Upper lobe of left lung (tissue), 6 donors: ENCODE measurements at regions not wholly inside any gene's neighbourhood (a gene's known extent, or its start where the extent isn't known, plus 50 kb on each side); places are given as distances from the start of the nearest gene placed in this dataset.

Experiments used
- ATAC-seq, 2 donors: fragments of 200-7000 bp; cut with Tn5 transposase; one replicate each; pipeline ENCODE4 v1.9.1; 2022; ENCODE audit warnings: mild to moderate bottlenecking in 2 of 2, moderate library complexity in 2 of 2; ENCODE audit not compliant: low FRiP score in 2 of 2
- DNase-seq, 2 donors: peaks; one replicate each; pipeline ENCODE4 v3.0.0-alpha.2; 2019 to 2020
- H3K27ac ChIP-seq, 4 donors: fragments of 200-600 bp; sonication (generic); one replicate each; pipeline ENCODE4 v1.5.1; 2016 to 2019
- H3K27me3 ChIP-seq, 4 donors: fragments of 200-600 bp; sonication (generic); one replicate each; pipeline ENCODE4 v1.5.1; 2017 to 2019
- H3K36me3 ChIP-seq, 4 donors: fragments of 200-600 bp; sonication (generic); one replicate each; pipeline ENCODE4 v1.5.1; 2016 to 2019
- H3K4me1 ChIP-seq, 4 donors: fragments of 200-600 bp; sonication (generic); one replicate each; pipeline ENCODE4 v1.5.1; 2018 to 2019
- H3K4me3 ChIP-seq, 4 donors: fragments of 200-600 bp; sonication (generic); one replicate each; pipeline ENCODE4 v1.5.1; 2017 to 2019; ENCODE audit warnings: mild to moderate bottlenecking in 2 of 4, moderate library complexity in 1 of 4
- H3K9me3 ChIP-seq, 4 donors: fragments of 200-600 bp; sonication (generic); one replicate each; pipeline ENCODE4 v1.5.1; 2018 to 2019
- CTCF ChIP-seq, 6 experiments: fragments of 450-650 bp in 4 of 6; fragments of 200-600 bp in 2 of 6; sonication (generic) in 2 of 6; IDR thresholded peaks; one replicate each; pipeline ENCODE4 v1.5.1; 2016 to 2019; ENCODE audit warnings: antibody characterized with exemption in 6 of 6
- EP300 ChIP-seq, 4 donors: sonication (generic); formaldehyde crosslinking; IDR thresholded peaks; one replicate each; pipeline ENCODE4 v1.5.1; 2017; ENCODE audit warnings: antibody characterized with exemption in 4 of 4, control low read depth in 2 of 4
- POLR2A ChIP-seq, 4 donors: fragments of 450-650 bp; IDR thresholded peaks; one replicate each; pipeline ENCODE4 v1.5.1; 2016 to 2017; ENCODE audit warnings: antibody characterized with exemption in 4 of 4, mild to moderate bottlenecking in 2 of 4
- POLR2AphosphoS5 ChIP-seq, 2 donors: sonication (generic); formaldehyde crosslinking; IDR thresholded peaks; one replicate each; pipeline ENCODE4 v1.5.1; 2017; ENCODE audit warnings: antibody characterized with exemption in 2 of 2
- WGBS, 2 donors: methylation state at CpG; one replicate each; pipeline ENCODE4 v1.1.5; 2017 to 2018; 5-methylcytosine and 5-hydroxymethylcytosine counted together
- donor health status: DM: no; HTN: no; CAD: no; lungs with moderate emphysema.
- donor health status: DM: no; HTN: yes; CAD: no; lungs with severe emphysema.

- no peak for ATAC-seq
- Histone ChIP-seq H3K9me3 (no peaks in the 10 kb centered on the region), H3K4me1 (no peaks in the 10 kb centered on the region), H3K4me3 (no peak overlapping the region), H3K36me3 (no peaks in the 10 kb centered on the region), H3K27me3 (no peaks in the 10 kb centered on the region), H3K27ac (no peak overlapping the region)
- 39 to 56% methylated on average over 1 of the region's 1 CpG for WGBS, 2 donors
- TF ChIP-seq CTCF (IDR thresholded peaks at IDR 0.05) (no peak), POLR2A (IDR thresholded peaks at IDR 0.05) (no peak), POLR2AphosphoS5 (IDR thresholded peaks at IDR 0.05) (no peak), EP300 (IDR thresholded peaks at IDR 0.05) (no peak)
- DNase-seq = no peak
Measured at GRCh38 chr16:51753467-51754127, 602.5 kb upstream of the SALL1 start.

GRCh38 chr16:51752438-51752995 is 601.4 kb upstream of the SALL1 start:
- no peaks in the 10 kb centered on the region for H3K27me3 ChIP-seq
- ATAC-seq (no peak), DNase-seq (no peak)
- H3K4me3 ChIP-seq = no peak overlapping the region
- no peaks in the 10 kb centered on the region for H3K4me1 ChIP-seq
- TF ChIP-seq POLR2AphosphoS5 (IDR thresholded peaks at IDR 0.05) = no peak
- TF ChIP-seq CTCF (IDR thresholded peaks at IDR 0.05) = no peak
- no peak for TF ChIP-seq EP300 (IDR thresholded peaks at IDR 0.05)
- TF ChIP-seq POLR2A (IDR thresholded peaks at IDR 0.05) = no peak
- WGBS, 2 donors = 85 to 91% methylated on average over 3 of the region's 3 CpGs
- no peak overlapping the region for H3K27ac ChIP-seq
- no peaks in the 10 kb centered on the region for H3K9me3 ChIP-seq
- no peaks in the 10 kb centered on the region for H3K36me3 ChIP-seq

GRCh38 chr16:51747329-51747728 is 596.3 kb upstream of the SALL1 start:
- Histone ChIP-seq H3K36me3 (no peaks in the 10 kb centered on the region), H3K4me3 (no peak overlapping the region), H3K27me3 (no peaks in the 10 kb centered on the region), H3K27ac (no peak overlapping the region), H3K4me1 (no peaks in the 10 kb centered on the region), H3K9me3 (no peaks in the 10 kb centered on the region)
- ATAC-seq (no peak), DNase-seq (no peak)
- 70 to 81% methylated on average over 4 of the region's 4 CpGs for WGBS, 2 donors
- TF ChIP-seq POLR2AphosphoS5 (IDR thresholded peaks at IDR 0.05) (no peak), EP300 (IDR thresholded peaks at IDR 0.05) (no peak), CTCF (IDR thresholded peaks at IDR 0.05) (no peak), POLR2A (IDR thresholded peaks at IDR 0.05) (no peak)

GRCh38 chr16:51734220-51734619 is 583.1 kb upstream of the SALL1 start:
- no peak overlapping the region for H3K27ac ChIP-seq
- no peaks in the 10 kb centered on the region for H3K4me1 ChIP-seq
- no peaks in the 10 kb centered on the region for H3K9me3 ChIP-seq
- TF ChIP-seq POLR2AphosphoS5 (IDR thresholded peaks at IDR 0.05) = no peak
- TF ChIP-seq POLR2A (IDR thresholded peaks at IDR 0.05) = no peak
- TF ChIP-seq CTCF (IDR thresholded peaks at IDR 0.05) = no peak
- TF ChIP-seq EP300 (IDR thresholded peaks at IDR 0.05) = no peak
- ATAC-seq = no peak
- no peaks in the 10 kb centered on the region for H3K27me3 ChIP-seq
- no peak overlapping the region for H3K4me3 ChIP-seq
- 50 to 64% methylated on average over 1 of the region's 1 CpG for WGBS, 2 donors
- no peak for DNase-seq
- no peaks in the 10 kb centered on the region for H3K36me3 ChIP-seq

DNA sequence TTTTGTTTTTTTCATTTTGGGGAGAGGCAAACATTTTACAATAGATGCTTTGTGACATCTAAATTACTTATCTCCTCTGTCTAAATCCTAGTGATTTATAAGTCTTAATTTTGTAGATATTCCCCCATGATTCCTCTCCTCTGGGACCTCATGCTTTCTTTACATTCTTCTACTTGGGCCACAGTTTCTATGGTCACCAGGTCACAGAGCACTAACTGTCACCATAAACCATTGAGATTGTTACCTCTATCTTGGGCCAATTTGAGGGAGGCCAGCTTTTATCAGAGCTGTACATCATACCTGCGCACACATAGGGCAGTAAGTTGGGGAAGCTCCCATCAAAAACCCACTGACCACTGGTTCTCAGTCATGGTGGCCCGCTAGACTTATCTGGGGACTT is 582.1 kb upstream of the SALL1 start:
- H3K4me1 ChIP-seq = no peaks in the 10 kb centered on the region
- no peak for TF ChIP-seq EP300 (IDR thresholded peaks at IDR 0.05)
- no peak for TF ChIP-seq POLR2A (IDR thresholded peaks at IDR 0.05)
- no peak for TF ChIP-seq POLR2AphosphoS5 (IDR thresholded peaks at IDR 0.05)
- TF ChIP-seq CTCF (IDR thresholded peaks at IDR 0.05) = no peak
- no peaks in the 10 kb centered on the region for H3K36me3 ChIP-seq
- no peak overlapping the region for H3K27ac ChIP-seq
- H3K27me3 ChIP-seq = no peaks in the 10 kb centered on the region
- ATAC-seq = no peak
- 93% methylated on average over 2 of the region's 2 CpGs for WGBS, 2 donors
- H3K9me3 ChIP-seq = no peaks in the 10 kb centered on the region
- no peak overlapping the region for H3K4me3 ChIP-seq
- no peak for DNase-seq
